ENCODE measurements at regions not wholly inside any gene's neighbourhood (a gene's known extent, or its start where the extent isn't known, plus 50 kb on each side); places are given as distances from the start of the nearest gene placed in this dataset.

DNA sequence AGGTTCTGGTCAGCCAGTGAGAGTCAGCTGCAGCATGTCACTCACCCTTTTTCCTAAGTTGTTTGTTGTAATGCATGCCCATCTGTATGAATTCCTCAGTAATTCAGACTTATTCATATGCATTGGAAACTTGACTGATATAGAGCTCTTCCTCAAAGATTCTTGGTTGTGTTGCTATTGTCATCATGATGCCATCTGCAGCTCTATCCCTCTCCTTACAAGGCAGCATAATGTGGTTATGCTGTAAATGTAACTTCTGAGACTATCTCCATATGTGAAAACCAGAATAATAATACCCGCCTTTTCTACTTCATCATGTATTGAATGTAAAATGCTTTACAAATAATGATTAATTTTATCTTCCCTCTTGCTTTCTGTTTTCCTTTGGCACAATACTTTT is 252.6 kb upstream of the MTPN start:
- DNase-seq, result no peak
- intact Hi-C loops (cut with DNase I), result no loop called here
- no peak for ATAC-seq (ENCODE audit: poor library complexity)

- ATAC-seq (ENCODE audit: poor library complexity) (no peak), DNase-seq (no peak)
- intact Hi-C loops (cut with DNase I), result no loop called here
Observed at GRCh38 chr7:136228171-136228570, 251.0 kb upstream of the MTPN start.

DNA sequence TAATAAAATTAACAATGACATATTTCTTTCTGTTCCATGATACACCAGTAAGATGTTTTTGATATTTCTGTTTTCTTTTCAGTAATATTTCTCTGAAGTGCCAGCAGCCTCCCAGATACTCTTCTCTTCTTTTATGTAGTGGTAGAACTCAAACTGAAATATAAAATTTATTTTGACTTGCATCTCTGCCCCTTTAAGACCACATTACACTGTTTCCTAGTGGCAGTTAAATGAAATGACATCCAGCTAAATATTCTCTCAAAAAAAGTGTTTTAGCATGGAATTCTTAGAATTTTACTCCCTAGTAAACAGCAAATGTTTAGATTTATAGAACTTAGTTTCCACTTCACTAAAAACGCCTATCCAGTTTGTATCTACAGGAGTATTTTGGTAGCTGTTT is 237.2 kb upstream of the MTPN start:
- ATAC-seq (ENCODE audit: poor library complexity), result no peak
- intact Hi-C loops (cut with DNase I), result no loop called here
- no peak for DNase-seq

DNA sequence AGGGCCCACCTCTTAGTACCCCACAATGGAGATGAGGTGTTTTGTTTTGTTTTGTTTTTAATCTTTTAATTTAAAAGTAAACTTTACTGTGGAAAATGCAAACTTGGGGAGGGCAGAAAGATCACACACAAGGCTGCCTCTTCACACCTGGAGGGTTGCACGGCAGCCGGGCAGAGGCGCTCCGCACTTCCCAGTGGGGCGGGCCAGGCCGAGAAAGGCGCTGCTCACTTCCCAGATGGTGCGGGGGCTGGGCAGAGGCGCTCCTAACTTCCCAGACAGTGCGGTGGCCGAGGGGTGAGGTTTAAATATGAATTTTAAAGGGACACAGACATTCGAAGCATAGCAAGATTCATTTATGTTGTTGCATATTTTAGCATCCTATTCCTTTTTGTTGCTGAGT is 235.9 kb upstream of the MTPN start:
- intact Hi-C loops (cut with DNase I), result no loop called here
- no peak for DNase-seq
- ATAC-seq (ENCODE audit: poor library complexity), result no peak

DNA sequence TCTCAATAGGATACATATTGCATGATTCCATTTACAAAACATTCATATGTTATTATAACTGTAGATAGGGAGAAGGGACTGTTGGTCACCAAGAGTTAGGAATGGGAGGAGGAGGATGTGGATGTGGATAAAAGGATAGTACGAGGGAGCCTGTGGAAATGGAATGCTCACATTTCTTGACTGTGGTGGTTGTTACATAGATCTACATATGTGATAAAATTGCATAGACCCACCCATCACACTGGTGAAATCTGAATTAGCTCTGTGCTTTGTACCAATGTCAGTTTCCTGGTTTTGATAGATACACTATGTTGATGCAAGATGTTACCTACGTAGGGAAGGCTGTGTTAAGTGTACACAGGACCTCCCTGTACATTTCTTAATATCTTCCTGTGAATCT is 233.5 kb upstream of the MTPN start:
- DNase-seq, result no peak
- ATAC-seq (ENCODE audit: poor library complexity), result no peak
- intact Hi-C loops (cut with DNase I), result no loop called here

DNA sequence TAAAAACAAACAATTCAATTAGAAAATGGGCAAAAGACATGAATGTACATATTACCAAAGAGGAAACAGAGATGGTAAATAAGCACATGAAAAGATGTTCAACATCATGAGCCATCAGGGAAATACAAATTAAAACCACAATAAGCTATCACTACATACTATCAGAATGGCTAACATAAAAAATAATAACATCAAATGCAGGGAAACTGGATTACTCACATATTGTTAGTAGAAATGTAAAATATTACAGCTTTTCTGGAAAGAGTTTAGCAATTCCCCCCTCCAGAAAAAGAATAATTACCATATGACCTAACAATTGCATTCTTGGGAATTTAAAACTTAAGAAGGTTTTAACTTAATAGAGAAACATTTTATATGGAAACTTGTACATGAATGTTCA is 232.9 kb upstream of the MTPN start:
- ATAC-seq (ENCODE audit: poor library complexity) (no peak), DNase-seq (no peak)
- intact Hi-C loops (cut with DNase I), result no loop called here

GRCh38 chr7:136205956-136206355 is 228.8 kb upstream of the MTPN start:
- DNase-seq, result no peak
- intact Hi-C loops (cut with DNase I), result no loop called here
- ATAC-seq (ENCODE audit: poor library complexity), result no peak

- ATAC-seq (ENCODE audit: poor library complexity), result no peak
- DNase-seq, result no peak
- intact Hi-C loops (cut with DNase I), result no loop called here
Observed at GRCh38 chr7:136198168-136198567, 221.0 kb upstream of the MTPN start.

DNA sequence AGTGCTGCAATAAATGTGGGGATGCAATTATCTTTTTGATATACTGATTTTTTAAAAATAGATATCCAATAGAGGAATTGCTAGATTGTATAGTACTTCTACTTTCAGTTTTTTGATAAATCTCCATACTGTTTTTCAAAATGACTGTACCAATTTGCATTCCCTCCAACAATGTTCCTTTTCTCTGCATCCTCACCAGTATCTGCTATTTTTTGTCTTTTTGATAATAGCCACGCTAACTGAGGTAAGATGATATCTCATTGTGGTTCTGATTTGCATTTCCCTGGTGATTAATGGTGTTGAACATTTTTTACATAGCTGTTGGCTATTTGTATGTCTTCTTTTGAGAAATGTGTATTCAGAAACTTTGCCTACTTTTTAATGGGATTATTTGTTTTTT is 217.7 kb upstream of the MTPN start:
- DNase-seq (no peak), ATAC-seq (ENCODE audit: poor library complexity) (no peak)
- intact Hi-C loops (cut with DNase I), result no loop called here

DNA sequence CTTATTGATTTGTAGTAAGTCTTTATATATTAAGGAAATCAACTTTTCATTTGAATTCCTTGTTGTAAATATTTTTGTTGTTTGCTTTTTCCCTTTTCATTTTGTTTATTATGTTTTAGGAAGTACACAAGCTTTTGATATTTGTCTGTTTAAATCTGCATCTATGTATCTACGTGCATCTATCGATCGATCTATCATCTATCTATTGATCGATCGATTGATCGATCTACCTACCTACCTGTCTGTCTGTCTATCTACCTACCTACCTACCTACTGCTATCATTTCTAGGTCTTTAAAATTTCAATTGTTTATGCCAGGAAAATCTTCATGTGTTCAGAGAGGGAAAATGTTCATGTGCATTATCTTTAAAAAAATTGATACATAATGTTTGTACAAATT is 216.8 kb upstream of the MTPN start:
- ATAC-seq (ENCODE audit: poor library complexity) (no peak), DNase-seq (no peak)
- intact Hi-C loops (cut with DNase I), result no loop called here

GRCh38 chr7:136189506-136189998 is 212.4 kb upstream of the MTPN start:
- DNase-seq (no peak), ATAC-seq (ENCODE audit: poor library complexity) (no peak)
- intact Hi-C loops (cut with DNase I), result no loop called here

DNA sequence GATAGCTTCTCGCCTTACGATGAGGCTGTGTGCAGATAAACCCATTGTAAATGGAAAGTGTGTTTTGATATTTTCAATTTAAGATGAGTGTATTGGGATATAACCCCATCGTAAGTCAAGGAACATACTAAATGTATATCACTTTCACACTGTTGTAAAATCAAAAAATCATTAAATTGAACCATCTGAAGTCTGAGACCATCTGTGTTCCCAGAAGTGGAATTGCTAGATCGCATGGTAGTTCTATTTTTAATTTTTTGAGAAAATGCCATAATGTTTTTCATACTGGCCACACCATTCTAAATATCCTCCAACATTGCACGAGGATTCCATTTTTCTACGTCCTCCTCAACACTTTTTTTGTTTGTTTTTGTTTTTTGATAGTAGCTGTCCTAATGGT is 209.1 kb upstream of the MTPN start:
- DNase-seq (no peak), ATAC-seq (ENCODE audit: poor library complexity) (no peak)
- intact Hi-C loops (cut with DNase I), result no loop called here

- intact Hi-C loops (cut with DNase I), result no loop called here
- ATAC-seq (ENCODE audit: poor library complexity) (no peak), DNase-seq (no peak)
Observed at GRCh38 chr7:136184719-136185118, 207.6 kb upstream of the MTPN start.

- intact Hi-C loops (cut with DNase I), result no loop called here
- no peak for DNase-seq
- no peak for ATAC-seq (ENCODE audit: poor library complexity)
Observed at GRCh38 chr7:136183981-136184380, 206.8 kb upstream of the MTPN start.

DNA sequence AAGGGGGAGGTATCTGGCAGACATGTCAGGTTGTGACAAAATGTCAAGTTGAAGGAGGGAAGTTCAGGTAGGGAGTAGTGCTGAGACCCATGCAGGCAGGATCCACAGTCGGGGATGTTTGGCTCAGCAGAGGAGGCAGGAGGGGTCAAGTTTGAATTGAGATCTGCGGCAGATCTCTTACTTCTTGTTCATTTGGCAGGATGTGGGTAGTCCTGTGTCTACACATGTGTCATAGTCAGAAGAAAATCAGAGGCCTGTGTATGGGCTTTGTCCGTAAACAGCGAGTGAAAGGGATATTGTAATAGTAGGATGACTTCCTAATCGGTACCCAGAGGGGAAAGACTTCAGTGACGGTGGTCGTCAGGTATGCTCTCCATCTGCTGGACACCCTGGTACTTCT is 203.8 kb upstream of the MTPN start:
- no peak for DNase-seq
- intact Hi-C loops (cut with DNase I), result no loop called here

DNA sequence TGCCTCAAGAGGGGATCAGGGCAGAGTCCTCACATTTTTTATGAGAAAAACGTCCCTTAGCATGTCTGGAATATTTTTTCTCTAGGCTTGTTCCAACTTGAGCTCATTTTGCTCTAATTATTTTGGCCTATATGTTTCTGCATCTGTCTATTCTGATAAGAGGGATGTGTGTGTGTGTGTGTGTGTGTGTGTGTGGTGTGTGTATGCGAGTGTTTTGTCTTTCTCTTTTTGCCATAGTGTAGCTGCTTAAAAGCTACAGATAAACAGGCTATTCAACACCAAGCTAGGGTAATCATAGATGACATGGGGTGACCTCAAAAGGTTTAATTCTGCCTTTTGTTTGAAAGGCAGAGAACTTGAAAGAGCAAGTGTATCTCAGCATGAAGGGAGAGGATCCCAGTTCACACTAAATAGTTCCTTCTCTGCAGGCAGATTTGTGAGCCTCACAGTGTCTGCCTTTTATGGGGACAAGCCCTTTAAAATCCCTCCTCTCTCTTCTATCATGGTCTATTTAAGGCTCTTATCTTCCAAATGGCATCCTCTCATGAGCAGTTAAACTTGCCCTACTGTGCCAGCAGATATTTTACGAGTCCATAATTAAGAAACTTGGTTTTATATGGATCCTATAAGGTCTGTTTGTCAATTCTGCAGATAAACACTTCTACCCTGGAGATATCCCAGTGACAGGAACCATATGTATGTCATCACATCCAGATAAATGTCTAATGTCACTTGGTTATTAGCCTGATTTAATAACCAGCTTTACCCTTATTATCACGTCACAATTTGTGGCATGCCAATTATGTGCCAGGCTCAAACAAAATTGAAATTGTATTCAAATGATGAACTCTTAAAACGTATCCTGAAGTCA is 202.9 kb upstream of the MTPN start:
- intact Hi-C loops (cut with DNase I), result no loop called here
- DNase-seq (no peak), ATAC-seq (ENCODE audit: poor library complexity) (peak; percentile 79)

More for the DNA sequence above, 203.8 kb upstream of the MTPN start:
- no peak for ATAC-seq (ENCODE audit: poor library complexity)

- intact Hi-C loops (cut with DNase I), result no loop called here
- ATAC-seq (ENCODE audit: poor library complexity) (no peak), DNase-seq (no peak)
Observed at GRCh38 chr7:136179154-136179553, 202.0 kb upstream of the MTPN start.

DNA sequence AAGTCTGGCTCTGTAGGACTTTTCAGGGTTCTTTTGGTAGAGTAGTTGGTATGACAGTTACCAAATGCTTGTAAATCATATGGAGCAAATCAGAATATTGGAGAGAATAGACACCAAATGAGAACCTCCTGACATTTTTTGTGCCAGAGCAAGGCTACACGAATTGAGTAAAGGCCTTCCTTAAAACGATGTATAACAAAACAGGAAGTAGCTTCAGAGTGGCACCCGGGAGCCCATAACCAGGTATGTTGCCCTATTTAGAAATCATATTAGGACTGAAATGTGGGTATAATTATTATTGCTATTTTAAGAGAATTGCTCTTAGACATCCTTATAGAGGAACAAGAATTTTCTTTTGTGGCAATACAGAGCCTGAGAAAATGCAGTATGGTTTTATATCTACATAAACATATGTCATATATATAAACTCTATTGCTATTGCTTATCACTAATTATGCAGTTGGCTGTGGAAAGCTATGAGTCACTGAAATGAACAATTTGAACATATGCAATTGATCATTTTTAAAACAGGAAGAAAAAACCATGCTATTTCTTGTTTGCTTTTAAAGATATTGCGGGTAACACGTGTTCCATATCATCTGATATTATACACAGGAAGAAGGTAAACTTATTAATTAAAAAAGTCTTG is 197.4 kb upstream of the MTPN start:
- ATAC-seq (ENCODE audit: poor library complexity), result no peak
- intact Hi-C loops (cut with DNase I), result no loop called here

DNA sequence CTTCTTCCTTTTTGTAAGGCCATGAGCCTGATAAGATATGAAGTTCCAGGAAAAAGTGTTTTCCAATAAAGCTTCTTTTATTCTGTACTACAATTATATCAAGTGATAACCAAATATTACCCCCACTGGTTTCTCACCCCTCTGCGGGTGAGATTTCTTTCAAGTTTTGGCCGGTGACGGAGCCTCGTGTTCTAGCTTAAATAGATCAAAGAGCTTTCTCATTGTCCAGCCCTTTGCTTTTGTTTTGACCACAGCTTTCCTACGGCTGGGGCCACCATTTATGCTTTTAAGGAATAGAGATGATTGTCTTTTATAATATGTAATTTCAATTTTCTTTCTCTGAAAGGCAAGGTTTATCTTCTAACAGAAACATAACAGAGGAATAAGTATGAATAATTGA is 196.7 kb upstream of the MTPN start:
- intact Hi-C loops (cut with DNase I), result no loop called here
- ATAC-seq (ENCODE audit: poor library complexity), result no peak
- DNase-seq, result no peak

More for the DNA sequence above, 197.4 kb upstream of the MTPN start:
- DNase-seq, result no peak

GRCh38 chr7:136171233-136171632 is 194.1 kb upstream of the MTPN start:
- DNase-seq (no peak), ATAC-seq (ENCODE audit: poor library complexity) (no peak)
- intact Hi-C loops (cut with DNase I), result no loop called here
